Caki2 (cell line): ENCODE measurements at regions not wholly inside any gene's neighbourhood (a gene's known extent, or its start where the extent isn't known, plus 50 kb on each side); places are given as distances from the start of the nearest gene placed in this dataset.
"Not testable (repeated sequence)": the region's sequence is repeated elsewhere in the genome, so short reads cannot be mapped to it uniquely, and the experiment has no call there.

Source experiments
- DNase-seq: peaks from one replicate; pipeline ENCODE4 v3.0.0-alpha.2; 2015; ENCODE audit warnings: low read depth
- in situ Hi-C: cut with HindIII; loops from 2 replicates; pipeline ENCODE4 v1.10.0; 2016; ENCODE audit warnings: low sequenced_read_pairs, low pct_unique_long_range_greater_than_20kb, mixed read lengths

GRCh38 chr2:8496617-8497016, 185.2 kb upstream of the ID2 start:
- no peak for DNase-seq
- in situ Hi-C loops: no loop called here

- in situ Hi-C loops: no loop called here
- no peak for DNase-seq
Observed at GRCh38 chr2:8498994-8499393, 182.9 kb upstream of the ID2 start.

- in situ Hi-C loops: no loop called here
Observed at GRCh38 chr2:8500124-8501054, 181.5 kb upstream of the ID2 start.

GRCh38 chr2:8501061-8501720, 180.7 kb upstream of the ID2 start:
- no peak for DNase-seq
- in situ Hi-C loops: no loop called here

More at GRCh38 chr2:8500124-8501054, 181.5 kb upstream of the ID2 start:
- DNase-seq: no peak

GRCh38 chr2:8502316-8502715, 179.5 kb upstream of the ID2 start:
- no peak for DNase-seq
- in situ Hi-C loops: no loop called here

GRCh38 chr2:8505311-8505920, 176.4 kb upstream of the ID2 start:
- in situ Hi-C loops: no loop called here
- DNase-seq: no peak

GRCh38 chr2:8506746-8507145, 175.1 kb upstream of the ID2 start:
- in situ Hi-C loops: no loop called here
- no peak for DNase-seq

GRCh38 chr2:8508766-8509165, 173.1 kb upstream of the ID2 start:
- in situ Hi-C loops: no loop called here

GRCh38 chr2:8509621-8510020, 172.2 kb upstream of the ID2 start:
- in situ Hi-C loops: no loop called here
- no peak for DNase-seq

More at GRCh38 chr2:8508766-8509165, 173.1 kb upstream of the ID2 start:
- DNase-seq: no peak

GRCh38 chr2:8510055-8510454, 171.8 kb upstream of the ID2 start:
- in situ Hi-C loops, DNase-seq: not testable (repeated sequence)

GRCh38 chr2:8510519-8510918, 171.3 kb upstream of the ID2 start:
- no peak for DNase-seq
- in situ Hi-C loops: no loop called here

- peak; percentile 6 for DNase-seq
- in situ Hi-C loops: no loop called here
Observed at GRCh38 chr2:8511868-8512612, 169.8 kb upstream of the ID2 start.

GRCh38 chr2:8513601-8514273, 168.1 kb upstream of the ID2 start:
- DNase-seq: no peak
- in situ Hi-C loops: no loop called here

GRCh38 chr2:8514274-8514662, 167.6 kb upstream of the ID2 start:
- DNase-seq: no peak
- in situ Hi-C loops: no loop called here

GRCh38 chr2:8514796-8515758, 166.8 kb upstream of the ID2 start:
- no peak for DNase-seq
- in situ Hi-C loops: no loop called here

GRCh38 chr2:8515864-8516533, 165.9 kb upstream of the ID2 start:
- no peak for DNase-seq
- in situ Hi-C loops: no loop called here
